ENCODE measurements at regions not wholly inside any gene's neighbourhood (a gene's known extent, or its start where the extent isn't known, plus 50 kb on each side); places are given as distances from the start of the nearest gene placed in this dataset.
"Not testable (repeated sequence)": the region's sequence is repeated elsewhere in the genome, so short reads cannot be mapped to it uniquely, and the experiment has no call there.

GRCh38 chr3:162984746-162985145 is 1488.1 kb downstream of the OTOL1 start:
- H3K27ac Mint-ChIP-seq, result no peak overlapping the region

GRCh38 chr3:162987085-162987794 is 1490.6 kb downstream of the OTOL1 start:
- H3K27ac Mint-ChIP-seq; H3K36me3 Mint-ChIP-seq; DNase-seq (ENCODE audit: low spot score in 2 of 2, unreplicated experiment in 2 of 2); H3K4me1 Mint-ChIP-seq; H3K27me3 Mint-ChIP-seq (ENCODE audit: low read depth); H3K4me3 Mint-ChIP-seq: not testable (repeated sequence)
- H3K9me3 Mint-ChIP-seq, result peaks cover 12% of the 10 kb centered on the region

More at GRCh38 chr3:162984746-162985145, 1488.1 kb downstream of the OTOL1 start:
- Mint-ChIP-seq H3K9me3 (peaks cover 15% of the 10 kb centered on the region), H3K27me3 (ENCODE audit: low read depth) (no peaks in the 10 kb centered on the region), H3K4me3 (no peak overlapping the region), H3K36me3 (no peaks in the 10 kb centered on the region), H3K4me1 (no peaks in the 10 kb centered on the region)
- TF ChIP-seq CTCF (IDR thresholded peaks at IDR 0.05; ENCODE audit: unreplicated experiment), result no peak
- DNase-seq (ENCODE audit: low spot score in 2 of 2, unreplicated experiment in 2 of 2), result no peak

GRCh38 chr3:162992741-162993140 is 1496.1 kb downstream of the OTOL1 start:
- no peak for DNase-seq (ENCODE audit: low spot score in 2 of 2, unreplicated experiment in 2 of 2)
- no peak overlapping the region for H3K4me3 Mint-ChIP-seq
- peaks cover under 1% of the 10 kb centered on the region for H3K4me1 Mint-ChIP-seq
- no peak overlapping the region for H3K27ac Mint-ChIP-seq
- H3K36me3 Mint-ChIP-seq, result peaks cover 4% of the 10 kb centered on the region
- peaks cover 25% of the 10 kb centered on the region for H3K9me3 Mint-ChIP-seq
- TF ChIP-seq CTCF (IDR thresholded peaks at IDR 0.05; ENCODE audit: unreplicated experiment), result no peak
- H3K27me3 Mint-ChIP-seq (ENCODE audit: low read depth), result no peaks in the 10 kb centered on the region

- H3K27ac Mint-ChIP-seq, result no peak overlapping the region
Observed at GRCh38 chr3:162994165-162994564, 1497.6 kb downstream of the OTOL1 start.

GRCh38 chr3:162996368-162996767 is 1499.8 kb downstream of the OTOL1 start:
- Mint-ChIP-seq H3K4me3 (no peak overlapping the region), H3K9me3 (peaks cover 22% of the 10 kb centered on the region), H3K36me3 (peaks cover 4% of the 10 kb centered on the region), H3K27me3 (ENCODE audit: low read depth) (no peaks in the 10 kb centered on the region), H3K4me1 (peaks cover 4% of the 10 kb centered on the region), H3K27ac (no peak overlapping the region)
- no peak for TF ChIP-seq CTCF (IDR thresholded peaks at IDR 0.05; ENCODE audit: unreplicated experiment)
- no peak for DNase-seq (ENCODE audit: low spot score in 2 of 2, unreplicated experiment in 2 of 2)

More at GRCh38 chr3:162994165-162994564, 1497.6 kb downstream of the OTOL1 start:
- no peaks in the 10 kb centered on the region for H3K27me3 Mint-ChIP-seq (ENCODE audit: low read depth)
- peaks cover 22% of the 10 kb centered on the region for H3K9me3 Mint-ChIP-seq
- no peak for DNase-seq (ENCODE audit: low spot score in 2 of 2, unreplicated experiment in 2 of 2)
- peaks cover 4% of the 10 kb centered on the region for H3K36me3 Mint-ChIP-seq
- H3K4me3 Mint-ChIP-seq, result no peak overlapping the region
- TF ChIP-seq CTCF (IDR thresholded peaks at IDR 0.05; ENCODE audit: unreplicated experiment), result no peak
- peaks cover 4% of the 10 kb centered on the region for H3K4me1 Mint-ChIP-seq

GRCh38 chr3:162998205-162998604 is 1501.6 kb downstream of the OTOL1 start:
- Mint-ChIP-seq H3K27ac (no peak overlapping the region), H3K4me3 (no peak overlapping the region), H3K9me3 (peaks cover 17% of the 10 kb centered on the region), H3K27me3 (ENCODE audit: low read depth) (no peaks in the 10 kb centered on the region), H3K4me1 (peaks cover 4% of the 10 kb centered on the region), H3K36me3 (peaks cover 4% of the 10 kb centered on the region)
- no peak for DNase-seq (ENCODE audit: low spot score in 2 of 2, unreplicated experiment in 2 of 2)
- no peak for TF ChIP-seq CTCF (IDR thresholded peaks at IDR 0.05; ENCODE audit: unreplicated experiment)

Measured in mesothelial cell of epicardium (in vitro differentiated cells).